Transverse colon (tissue), 4 donors: ENCODE measurements at regions not wholly inside any gene's neighbourhood (a gene's known extent, or its start where the extent isn't known, plus 50 kb on each side); places are given as distances from the start of the nearest gene placed in this dataset.

Experiments
- DNase-seq: peaks from one replicate; pipeline ENCODE4 v3.0.0-alpha.2; 2019
- H3K27ac ChIP-seq, 4 donors: fragments of 200-600 bp; sonication (generic); 2 replicates each; pipeline ENCODE4 v1.5.1; 2016 to 2018; ENCODE audit warnings: inconsistent platforms in 4 of 4
- H3K27me3 ChIP-seq: fragments of 200-600 bp; sonication (generic); 2 replicates; pipeline ENCODE4 v1.5.1; 2017; ENCODE audit warnings: inconsistent platforms
- H3K36me3 ChIP-seq, 4 donors: fragments of 200-600 bp; sonication (generic); 2 replicates each; pipeline ENCODE4 v1.5.1; 2017 to 2019; ENCODE audit warnings: inconsistent platforms in 4 of 4
- H3K4me1 ChIP-seq, 4 donors: fragments of 200-600 bp; sonication (generic); 2 replicates each; pipeline ENCODE4 v1.5.1; 2017 to 2020; ENCODE audit warnings: inconsistent platforms in 4 of 4
- H3K4me3 ChIP-seq, 4 donors: fragments of 200-600 bp; sonication (generic); 1 replicate in 1 of 4; 2 replicates in 3 of 4; pipeline versions ENCODE4 v1.5.1 to v1.6.1; 2017 to 2019; ENCODE audit warnings: inconsistent platforms in 4 of 4
- H3K9me3 ChIP-seq, 2 donors: fragments of 200-600 bp; sonication (generic); 2 replicates each; pipeline ENCODE4 v1.5.1; 2017 to 2019; ENCODE audit warnings: inconsistent platforms in 2 of 2
- EP300 ChIP-seq: sonication (generic); formaldehyde crosslinking; IDR thresholded peaks from one replicate; pipeline ENCODE4 v1.6.1; 2017; ENCODE audit warnings: antibody characterized with exemption, low read depth
- POLR2A ChIP-seq: fragments of 450-650 bp; IDR thresholded peaks from one replicate; pipeline ENCODE4 v1.6.1; 2016; ENCODE audit warnings: antibody characterized with exemption, mild to moderate bottlenecking, moderate library complexity
- POLR2AphosphoS5 ChIP-seq, 3 donors: sonication (generic); formaldehyde crosslinking; IDR thresholded peaks; one replicate each; pipeline ENCODE4 v1.6.1; 2016; ENCODE audit warnings: antibody characterized with exemption in 3 of 3
- WGBS, 2 donors: methylation state at CpG; one replicate each; pipeline ENCODE4 v1.1.5; 2018; ENCODE audit warnings: low coverage in 1 of 2; 5-methylcytosine and 5-hydroxymethylcytosine counted together
- in situ Hi-C, 4 donors: fragments of 200-750 bp; cut with MboI; loops; one replicate each; pipeline versions ENCODE4 v1.15.0 to v1.15.1; 2017; ENCODE audit warnings: low sequenced_read_pairs in 3 of 4, low pct_ligation_motif_present in 1 of 4, low pct_unique_long_range_greater_than_20kb in 1 of 4
- intact Hi-C: fragments of 100-400 bp; cut with DNase I; formaldehyde crosslinking; loops from one replicate; pipeline ENCODE4 v1.15.1; 2023; ENCODE audit warnings: low total_unique reads
- TF ChIP-seq, protein P1 (sequence below), 5 experiments: fragments of 200-600 bp in 3 of 5; fragments of 450-650 bp in 2 of 5; sonication (generic) in 3 of 5; IDR thresholded peaks; 1 replicate in 2 of 5; 2 replicates in 3 of 5; pipeline ENCODE4 v1.5.1; 2016 to 2017; ENCODE audit warnings: antibody characterized with exemption in 5 of 5, inconsistent platforms in 3 of 5, mild to moderate bottlenecking in 2 of 5, moderate library complexity in 1 of 5

DNA sequence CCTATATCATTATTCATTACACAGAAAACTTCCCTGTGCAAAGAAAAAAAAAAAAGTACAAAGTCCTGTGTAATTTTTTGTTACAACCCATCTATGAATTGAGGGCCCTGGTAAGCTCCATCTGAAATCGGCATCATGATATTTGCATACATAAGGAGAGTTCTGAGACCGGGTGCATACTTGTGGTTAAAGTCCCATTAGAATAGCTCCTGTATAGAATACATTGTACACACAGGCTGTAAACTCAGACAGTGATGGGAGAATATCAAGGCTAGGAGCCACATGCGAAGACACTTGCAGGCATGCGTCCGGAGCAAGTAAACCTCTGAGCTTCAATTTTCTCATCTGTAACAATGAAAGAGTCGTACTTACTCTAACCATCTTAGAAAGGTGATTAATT is 353.2 kb downstream of the ETS1 start:
- peaks cover 0 to 11% (median 5%) of the 10 kb centered on the region in 4 donors for H3K4me1 ChIP-seq
- WGBS, 2 donors = 80 to 82% methylated on average over 2 to 6 of the region's 6 CpGs

DNA sequence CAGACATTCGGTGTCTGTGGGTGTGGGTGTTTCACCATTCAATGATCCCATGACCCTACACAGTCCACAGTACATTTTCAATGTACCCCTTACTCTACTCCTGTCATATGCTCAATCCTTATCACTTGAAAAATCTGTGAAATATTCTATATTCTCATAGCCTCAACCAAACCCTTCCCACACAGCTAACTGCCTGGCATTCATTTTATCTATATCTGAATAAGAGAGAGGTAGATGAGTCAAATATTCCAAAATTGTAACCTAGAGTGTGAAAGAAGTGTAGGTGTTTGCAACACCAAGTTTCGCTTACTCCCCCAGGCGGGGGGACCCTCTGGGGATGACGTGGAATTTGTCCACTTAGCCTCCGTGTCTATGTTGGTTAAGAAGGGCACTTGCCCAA is 354.8 kb downstream of the ETS1 start:
- H3K9me3 ChIP-seq = no peaks in the 10 kb centered on the region
- no peaks in the 10 kb centered on the region for H3K36me3 ChIP-seq
- in situ Hi-C loops (no loop called here), intact Hi-C loops (no loop called here)
- no peaks in the 10 kb centered on the region for H3K27me3 ChIP-seq
- DNase-seq = no peak
- no peak for TF ChIP-seq EP300
- TF ChIP-seq, protein P1, sequence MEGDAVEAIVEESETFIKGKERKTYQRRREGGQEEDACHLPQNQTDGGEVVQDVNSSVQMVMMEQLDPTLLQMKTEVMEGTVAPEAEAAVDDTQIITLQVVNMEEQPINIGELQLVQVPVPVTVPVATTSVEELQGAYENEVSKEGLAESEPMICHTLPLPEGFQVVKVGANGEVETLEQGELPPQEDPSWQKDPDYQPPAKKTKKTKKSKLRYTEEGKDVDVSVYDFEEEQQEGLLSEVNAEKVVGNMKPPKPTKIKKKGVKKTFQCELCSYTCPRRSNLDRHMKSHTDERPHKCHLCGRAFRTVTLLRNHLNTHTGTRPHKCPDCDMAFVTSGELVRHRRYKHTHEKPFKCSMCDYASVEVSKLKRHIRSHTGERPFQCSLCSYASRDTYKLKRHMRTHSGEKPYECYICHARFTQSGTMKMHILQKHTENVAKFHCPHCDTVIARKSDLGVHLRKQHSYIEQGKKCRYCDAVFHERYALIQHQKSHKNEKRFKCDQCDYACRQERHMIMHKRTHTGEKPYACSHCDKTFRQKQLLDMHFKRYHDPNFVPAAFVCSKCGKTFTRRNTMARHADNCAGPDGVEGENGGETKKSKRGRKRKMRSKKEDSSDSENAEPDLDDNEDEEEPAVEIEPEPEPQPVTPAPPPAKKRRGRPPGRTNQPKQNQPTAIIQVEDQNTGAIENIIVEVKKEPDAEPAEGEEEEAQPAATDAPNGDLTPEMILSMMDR (IDR thresholded peaks at IDR 0.05) = no peak
- no peak for TF ChIP-seq POLR2AphosphoS5 (IDR thresholded peaks at IDR 0.05)
- TF ChIP-seq POLR2A = no peak
- no peak overlapping the region for H3K27ac ChIP-seq
- H3K4me3 ChIP-seq = no peak overlapping the region
- 62 to 90% methylated on average over 5 of the region's 5 CpGs for WGBS, 2 donors
- H3K4me1 ChIP-seq = peaks cover 0 to 11% (median 5%) of the 10 kb centered on the region in 4 donors

More for the DNA sequence above, 353.2 kb downstream of the ETS1 start:
- H3K36me3 ChIP-seq = no peaks in the 10 kb centered on the region
- in situ Hi-C loops (no loop called here), intact Hi-C loops (no loop called here)
- H3K27ac ChIP-seq = no peak overlapping the region
- TF ChIP-seq POLR2A (no peak), EP300 (no peak), POLR2AphosphoS5 (IDR thresholded peaks at IDR 0.05) (no peak)
- TF ChIP-seq, protein P1 (IDR thresholded peaks at IDR 0.05) = no peak
- no peak for DNase-seq
- no peaks in the 10 kb centered on the region for H3K27me3 ChIP-seq
- H3K9me3 ChIP-seq = no peaks in the 10 kb centered on the region
- no peak overlapping the region for H3K4me3 ChIP-seq

DNA sequence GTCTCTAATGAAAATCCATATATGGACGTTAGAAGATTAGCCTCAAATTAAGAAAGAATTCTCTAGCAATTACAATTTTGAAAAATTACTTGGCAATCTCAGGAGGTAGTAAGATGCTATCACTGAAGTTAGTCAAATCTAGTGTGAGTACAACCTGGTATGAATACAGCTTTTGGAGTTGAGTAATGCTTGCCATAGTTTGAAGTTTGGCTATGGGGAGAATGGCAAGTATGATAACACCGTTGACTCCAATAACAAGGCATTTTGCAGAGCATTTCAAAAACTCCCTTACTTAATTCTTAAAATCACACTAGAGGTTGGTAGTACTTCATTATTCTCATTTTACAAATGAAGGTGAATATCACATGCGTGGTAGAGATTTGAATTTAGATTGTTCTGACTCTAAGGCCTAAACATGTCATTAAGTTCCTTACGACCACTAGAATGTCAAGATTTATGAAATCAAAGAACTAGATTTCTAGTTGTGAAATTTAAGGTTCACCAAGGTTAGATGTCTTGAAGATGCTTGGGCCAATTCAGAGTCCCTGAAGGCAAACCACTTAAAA is 355.4 kb downstream of the ETS1 start:
- Histone ChIP-seq H3K9me3 (no peaks in the 10 kb centered on the region), H3K4me3 (no peak overlapping the region), H3K4me1 (peaks cover 0 to 11% (median 5%) of the 10 kb centered on the region in 4 donors), H3K36me3 (no peaks in the 10 kb centered on the region), H3K27ac (no peak overlapping the region), H3K27me3 (no peaks in the 10 kb centered on the region)
- intact Hi-C loops (no loop called here), in situ Hi-C loops (no loop called here)
- no peak for DNase-seq
- TF ChIP-seq EP300 (no peak), POLR2A (no peak), POLR2AphosphoS5 (IDR thresholded peaks at IDR 0.05) (no peak)
- TF ChIP-seq, protein P1 (IDR thresholded peaks at IDR 0.05) = no peak
- WGBS, 2 donors = 82 to 89% methylated on average over 4 of the region's 4 CpGs

DNA sequence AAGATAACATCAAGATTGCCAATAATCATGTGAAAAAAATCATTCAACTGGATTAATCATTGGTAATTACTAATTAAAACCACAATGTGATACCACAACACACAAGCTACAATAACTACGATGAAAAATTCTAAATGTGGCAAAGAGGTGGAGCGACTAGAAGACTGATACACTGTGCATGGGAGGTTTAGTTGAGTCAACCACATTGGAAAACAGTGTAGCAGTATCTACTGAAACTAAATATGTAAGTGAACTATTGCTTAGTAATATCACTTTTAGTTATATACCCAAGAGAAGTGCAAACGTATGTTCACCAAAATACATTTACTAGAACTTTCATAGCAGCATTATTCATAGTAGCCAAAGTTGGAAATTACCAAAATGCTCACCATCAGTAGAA is 359.9 kb downstream of the ETS1 start:
- WGBS, 2 donors = 76 to 95% methylated on average over 3 of the region's 3 CpGs
- in situ Hi-C loops = no loop called here
- no peak for TF ChIP-seq POLR2AphosphoS5 (IDR thresholded peaks at IDR 0.05)
- TF ChIP-seq EP300 = no peak
- TF ChIP-seq POLR2A = no peak
- TF ChIP-seq, protein P1 (IDR thresholded peaks at IDR 0.05) = no peak
- DNase-seq = no peak
- no peaks in the 10 kb centered on the region for H3K27me3 ChIP-seq
- no peak overlapping the region for H3K27ac ChIP-seq
- no peak overlapping the region for H3K4me3 ChIP-seq
- peaks cover 0 to 6% (median 0%) of the 10 kb centered on the region in 4 donors for H3K4me1 ChIP-seq
- no peaks in the 10 kb centered on the region for H3K9me3 ChIP-seq
- no peaks in the 10 kb centered on the region for H3K36me3 ChIP-seq
- intact Hi-C loops = no loop called here
